ENCODE measurements at regions not wholly inside any gene's neighbourhood (a gene's known extent, or its start where the extent isn't known, plus 50 kb on each side); places are given as distances from the start of the nearest gene placed in this dataset.

GRCh38 chr22:44373234-44373633 is 60.5 kb upstream of the SHISAL1 start:
- Histone ChIP-seq H3K4me3 (no peak overlapping the region), H3K9me3 (no peaks in the 10 kb centered on the region), H3K36me3 (no peaks in the 10 kb centered on the region), H3K27me3 (no peaks in the 10 kb centered on the region), H3K9ac (ENCODE audit: low read depth in 2 of 2, low read length in 2 of 2) (no peak overlapping the region), H3K4me1 (no peaks in the 10 kb centered on the region), H3K27ac (no peak overlapping the region)
- intact Hi-C loops (cut with DNase I): no loop called here
- DNase-seq: no peak
- TF ChIP-seq CTCF (IDR thresholded peaks at IDR 0.05): no peak

GRCh38 chr22:44372611-44373010 is 59.9 kb upstream of the SHISAL1 start:
- intact Hi-C loops (cut with DNase I): no loop called here
- DNase-seq: no peak
- TF ChIP-seq CTCF (IDR thresholded peaks at IDR 0.05): no peak
- H3K9me3 ChIP-seq: no peaks in the 10 kb centered on the region
- no peak overlapping the region for H3K27ac ChIP-seq
- H3K4me3 ChIP-seq: no peak overlapping the region
- no peaks in the 10 kb centered on the region for H3K4me1 ChIP-seq
- no peak overlapping the region for H3K9ac ChIP-seq (ENCODE audit: low read depth in 2 of 2, low read length in 2 of 2)
- no peaks in the 10 kb centered on the region for H3K36me3 ChIP-seq
- H3K27me3 ChIP-seq: no peaks in the 10 kb centered on the region

DNA sequence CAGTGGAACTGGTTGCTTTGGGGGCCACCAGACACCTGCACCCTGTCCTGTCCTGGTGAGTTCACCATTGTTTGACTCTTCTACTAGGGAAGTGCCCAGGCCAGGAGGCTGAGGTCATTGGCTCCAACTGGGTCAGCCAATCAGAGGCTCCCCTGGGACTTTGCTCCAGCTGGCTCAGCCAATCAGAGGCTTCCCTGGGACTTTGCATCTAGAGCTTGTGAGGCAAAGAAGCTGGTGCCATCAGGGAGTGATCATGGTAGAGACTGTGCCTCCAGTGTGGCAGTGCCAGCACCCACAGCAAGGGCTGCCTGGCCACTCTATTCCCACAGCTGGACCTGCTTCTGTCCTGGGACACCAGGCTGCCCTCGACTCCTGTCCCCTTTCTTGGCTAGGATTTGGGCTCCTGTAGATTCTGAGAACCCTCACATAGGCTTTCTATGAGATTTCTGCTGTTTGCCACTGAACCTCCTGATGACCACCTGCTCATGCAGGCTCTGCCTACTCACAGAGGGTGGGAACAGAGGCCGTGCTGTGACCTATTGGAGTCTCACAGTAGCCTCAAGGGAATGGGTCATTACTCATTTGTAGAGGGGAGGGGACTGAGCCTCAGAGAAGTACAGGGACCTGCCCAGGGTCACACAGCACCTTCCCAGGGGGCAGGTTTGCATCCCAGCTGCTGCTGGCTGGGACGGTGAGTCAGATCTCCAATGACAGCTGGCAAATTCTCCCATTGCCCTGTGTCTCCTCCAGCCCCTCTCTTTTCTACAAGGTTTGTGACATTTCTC is 59.2 kb upstream of the SHISAL1 start:
- DNase-seq: no peak
- no peak overlapping the region for H3K4me3 ChIP-seq
- no peak overlapping the region for H3K9ac ChIP-seq (ENCODE audit: low read depth in 2 of 2, low read length in 2 of 2)
- H3K36me3 ChIP-seq: no peaks in the 10 kb centered on the region
- TF ChIP-seq CTCF (IDR thresholded peaks at IDR 0.05): no peak
- H3K27me3 ChIP-seq: no peaks in the 10 kb centered on the region
- H3K4me1 ChIP-seq: no peaks in the 10 kb centered on the region
- H3K27ac ChIP-seq: no peak overlapping the region
- no peaks in the 10 kb centered on the region for H3K9me3 ChIP-seq
- intact Hi-C loops (cut with DNase I): no loop called here

GRCh38 chr22:44369916-44370801 is 57.4 kb upstream of the SHISAL1 start:
- Histone ChIP-seq H3K36me3 (no peaks in the 10 kb centered on the region), H3K27ac (no peak overlapping the region), H3K4me3 (no peak overlapping the region), H3K9me3 (no peaks in the 10 kb centered on the region), H3K27me3 (no peaks in the 10 kb centered on the region), H3K4me1 (no peaks in the 10 kb centered on the region), H3K9ac (ENCODE audit: low read depth in 2 of 2, low read length in 2 of 2) (no peak overlapping the region)
- DNase-seq: no peak
- TF ChIP-seq CTCF (IDR thresholded peaks at IDR 0.05): no peak
- intact Hi-C loops (cut with DNase I): no loop called here

DNA sequence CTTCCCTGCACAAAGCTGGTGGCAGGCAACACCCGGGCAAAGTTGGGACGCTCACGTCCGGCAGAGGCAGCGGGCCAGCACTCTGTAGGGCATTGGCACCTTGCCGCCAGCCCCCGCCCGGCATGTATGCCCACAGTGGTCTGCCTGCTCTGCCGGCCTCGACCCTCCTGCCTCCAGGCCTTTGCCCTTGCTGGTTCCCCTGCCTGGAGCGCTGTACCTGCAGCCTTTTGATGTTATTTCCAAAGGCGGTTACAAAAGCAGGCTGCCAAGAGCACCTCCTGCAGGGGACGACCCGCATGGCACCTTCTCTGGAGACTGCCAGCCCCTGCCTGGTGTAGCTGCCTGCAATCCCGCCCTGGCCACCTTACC is 56.5 kb upstream of the SHISAL1 start:
- TF ChIP-seq CTCF (IDR thresholded peaks at IDR 0.05): no peak
- H3K9ac ChIP-seq (ENCODE audit: low read depth in 2 of 2, low read length in 2 of 2): no peak overlapping the region
- H3K36me3 ChIP-seq: no peaks in the 10 kb centered on the region
- intact Hi-C loops (cut with DNase I): no loop called here
- no peak overlapping the region for H3K4me3 ChIP-seq
- H3K9me3 ChIP-seq: no peaks in the 10 kb centered on the region
- no peaks in the 10 kb centered on the region for H3K27me3 ChIP-seq
- DNase-seq: no peak
- H3K4me1 ChIP-seq: no peaks in the 10 kb centered on the region
- no peak overlapping the region for H3K27ac ChIP-seq

All from colonic mucosa (tissue), 4 donors.